SHP77 treated with DMSO at 0.1 percent for 48 hours (cell line): ENCODE measurements at regions not wholly inside any gene's neighbourhood (a gene's known extent, or its start where the extent isn't known, plus 50 kb on each side); places are given as distances from the start of the nearest gene placed in this dataset.
"Not testable (repeated sequence)": the region's sequence is repeated elsewhere in the genome, so short reads cannot be mapped to it uniquely, and the experiment has no call there.

Source experiments
- DNase-seq: peaks from one replicate; lab custom pipeline; 2025; lab: John Stamatoyannopoulos, UW

GRCh38 chr3:10706156-10706739, 109.8 kb upstream of the SLC6A11 start:
- DNase-seq: no peak

- no peak for DNase-seq
These were observed 109.2 kb upstream of the SLC6A11 start for GRCh38 chr3:10706740-10707399.

- no peak for DNase-seq
These were observed 108.4 kb upstream of the SLC6A11 start for GRCh38 chr3:10707400-10708215.

GRCh38 chr3:10708216-10708893, 107.7 kb upstream of the SLC6A11 start:
- no peak for DNase-seq

- no peak for DNase-seq
These were observed 106.8 kb upstream of the SLC6A11 start for GRCh38 chr3:10709110-10709781.

- DNase-seq: no peak
These were observed 103.9 kb upstream of the SLC6A11 start for GRCh38 chr3:10712121-10712520.

- no peak for DNase-seq
These were observed 102.4 kb upstream of the SLC6A11 start for GRCh38 chr3:10713656-10714055.

- DNase-seq: no peak
These were observed 100.1 kb upstream of the SLC6A11 start for GRCh38 chr3:10715886-10716285.

- DNase-seq: no peak
These were observed 99.1 kb upstream of the SLC6A11 start for GRCh38 chr3:10716964-10717363.

- no peak for DNase-seq
These were observed 98.3 kb upstream of the SLC6A11 start for GRCh38 chr3:10717756-10718155.

GRCh38 chr3:10721101-10721500, 94.9 kb upstream of the SLC6A11 start:
- no peak for DNase-seq

- no peak for DNase-seq
These were observed 93.1 kb upstream of the SLC6A11 start for GRCh38 chr3:10722911-10723310.

- DNase-seq: no peak
These were observed 92.0 kb upstream of the SLC6A11 start for GRCh38 chr3:10723991-10724390.

- no peak for DNase-seq
These were observed 91.0 kb upstream of the SLC6A11 start for GRCh38 chr3:10725067-10725466.

GRCh38 chr3:10725846-10726245, 90.2 kb upstream of the SLC6A11 start:
- no peak for DNase-seq

GRCh38 chr3:10726787-10727186, 89.2 kb upstream of the SLC6A11 start:
- DNase-seq: no peak

- DNase-seq: no peak
These were observed 86.6 kb upstream of the SLC6A11 start for GRCh38 chr3:10729439-10729838.

- no peak for DNase-seq
These were observed 83.7 kb upstream of the SLC6A11 start for GRCh38 chr3:10732292-10732691.

- no peak for DNase-seq
These were observed 82.7 kb upstream of the SLC6A11 start for GRCh38 chr3:10733297-10733696.

- not testable (repeated sequence) for DNase-seq
These were observed 79.6 kb upstream of the SLC6A11 start for GRCh38 chr3:10736444-10736843.

GRCh38 chr3:10737785-10738184, 78.2 kb upstream of the SLC6A11 start:
- DNase-seq: no peak
